PC-3 (cell line): ENCODE measurements at regions not wholly inside any gene's neighbourhood (a gene's known extent, or its start where the extent isn't known, plus 50 kb on each side); places are given as distances from the start of the nearest gene placed in this dataset.
"Not testable (repeated sequence)": the region's sequence is repeated elsewhere in the genome, so short reads cannot be mapped to it uniquely, and the experiment has no call there.

Experiments used
- ATAC-seq: fragments of 200-7000 bp; cut with Tn5 transposase; 2 replicates; pipeline ENCODE4 v1.9.1; 2020; ENCODE audit warnings: mild to moderate bottlenecking, moderate library complexity
- BruUV-seq: library from RNA; stranded (reverse); fragments of 400-500 nt; replicated peaks from 2 replicates; lab custom pipeline; 2021; lab: Mats Ljungman, UMichigan
- CTCF ChIA-PET: fragments of 300-600 bp; sonication (Branson Sonifier 250); formaldehyde crosslinking; loops from one replicate; lab custom pipeline; 2022; ENCODE audit warnings: antibody characterized with exemption; lab: Charles Lee
- POLR2A ChIA-PET: fragments of 300-600 bp; sonication (Branson Sonifier 250); formaldehyde crosslinking; loops from one replicate; lab custom pipeline; 2022; ENCODE audit warnings: antibody characterized with exemption; ENCODE audit not compliant: unreplicated experiment; lab: Charles Lee
- DNase-seq: peaks from one replicate; pipeline ENCODE4 v3.0.0-alpha.2; 2015
- H2AFZ ChIP-seq: fragments of 300-600 bp; sonication (generic); 2 replicates; pipeline ENCODE4 v1.6.0; 2016; ENCODE audit warnings: antibody characterized with exemption, low read length
- H3F3A ChIP-seq: fragments of 300-600 bp; sonication (generic); one replicate; pipeline ENCODE4 v1.6.0; 2017; ENCODE audit warnings: antibody characterized with exemption, low read length, control low read depth, mild to moderate bottlenecking; ENCODE audit not compliant: unreplicated experiment
- H3K27ac ChIP-seq: fragments of 300-600 bp; sonication (generic); 2 replicates; pipeline ENCODE4 v1.5.1; 2016; ENCODE audit warnings: mild to moderate bottlenecking, low read length
- H3K27me3 ChIP-seq: fragments of 300-600 bp; sonication (generic); 2 replicates; pipeline ENCODE4 v1.6.1; 2016; ENCODE audit warnings: low read length, mixed read lengths
- H3K36me3 ChIP-seq: fragments of 300-600 bp; sonication (generic); 2 replicates; pipeline ENCODE4 v1.6.1; 2016; ENCODE audit warnings: low read depth, mixed run types, low read length, mixed read lengths
- H3K4me1 ChIP-seq: fragments of 300-600 bp; sonication (generic); 2 replicates; pipeline ENCODE4 v1.5.1; 2016; ENCODE audit warnings: low read length; ENCODE audit not compliant: insufficient read depth
- H3K4me2 ChIP-seq: fragments of 300-600 bp; sonication (generic); 2 replicates; pipeline ENCODE4 v1.6.0; 2016; ENCODE audit warnings: low read length
- H3K4me3 ChIP-seq: fragments of 300-600 bp; sonication (generic); 2 replicates; pipeline ENCODE4 v1.5.1; 2016; ENCODE audit warnings: mild to moderate bottlenecking, low read length, mixed read lengths
- H3K79me2 ChIP-seq: fragments of 300-600 bp; sonication (generic); 2 replicates; pipeline ENCODE4 v1.6.1; 2017; ENCODE audit warnings: low read length, mixed read lengths
- H3K9ac ChIP-seq: fragments of 300-600 bp; sonication (generic); 2 replicates; pipeline ENCODE4 v1.6.0; 2016; ENCODE audit warnings: mild to moderate bottlenecking, low read length
- H3K9me2 ChIP-seq: fragments of 300-600 bp; sonication (generic); replicated peaks from 2 replicates; pipeline ENCODE4 v1.6.1; 2016; ENCODE audit warnings: mixed run types, low read length, mixed read lengths
- H3K9me3 ChIP-seq: fragments of 300-600 bp; sonication (generic); 2 replicates; pipeline ENCODE4 v1.6.1; 2016; ENCODE audit warnings: low read length, mixed read lengths
- H4K20me1 ChIP-seq: fragments of 300-600 bp; sonication (generic); 2 replicates; pipeline ENCODE4 v1.6.1; 2016; ENCODE audit warnings: low read length, mixed read lengths
- CTCF ChIP-seq: fragments of 300-600 bp; sonication (generic); conservative IDR thresholded peaks from 2 replicates; pipeline ENCODE4 v1.5.1; 2017; ENCODE audit warnings: antibody characterized with exemption, low read depth, mild to moderate bottlenecking, low read length
- EZH2 ChIP-seq: fragments of 300-600 bp; sonication (generic); IDR thresholded peaks from one replicate; pipeline ENCODE4 v1.6.1; 2017; ENCODE audit warnings: antibody characterized with exemption, mild to moderate bottlenecking, low read length; ENCODE audit not compliant: unreplicated experiment
- EZH2phosphoT487 ChIP-seq: fragments of 300-600 bp; sonication (generic); IDR thresholded peaks from 2 replicates; pipeline ENCODE4 v1.6.1; 2018; ENCODE audit warnings: mild to moderate bottlenecking, antibody characterized with exemption, low read length, borderline replicate concordance
- intact Hi-C: fragments of 100-400 bp; cut with micrococcal nuclease; formaldehyde crosslinking; loops from 2 replicates; pipeline ENCODE4 v1.9.0; 2023

DNA sequence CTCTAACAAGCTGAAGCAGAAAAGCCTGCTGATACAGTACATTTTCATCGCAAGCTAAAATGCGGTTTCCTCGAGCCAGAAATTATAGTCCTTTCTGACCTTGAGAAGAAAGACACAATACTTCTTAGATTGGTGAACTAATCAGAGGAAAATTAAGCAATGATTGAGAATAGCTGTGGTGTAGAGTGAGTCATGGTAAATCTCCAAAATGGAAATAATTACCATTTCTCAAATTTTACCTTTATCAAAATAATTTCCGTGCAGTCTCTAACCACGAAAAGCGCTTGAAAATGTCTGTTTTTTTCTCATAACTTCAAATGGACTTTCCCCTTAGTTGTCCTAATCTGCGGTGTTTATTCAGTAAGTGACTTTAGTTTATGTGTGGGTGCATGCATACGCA, 190.2 kb downstream of the CPE start:
- Histone ChIP-seq H3K4me1 (peaks cover 3% of the 10 kb centered on the region; the same call in 1 of the 2 replicates), H4K20me1 (no peaks in the 10 kb centered on the region), H3K79me2 (no peaks in the 10 kb centered on the region), H3K27ac (no peak overlapping the region), H3F3A (no peaks in the 10 kb centered on the region), H3K9ac (no peak overlapping the region), H3K36me3 (no peaks in the 10 kb centered on the region), H3K4me3 (no peak overlapping the region), H3K9me2 (no peaks in the 10 kb centered on the region), H3K27me3 (no peaks in the 10 kb centered on the region), H3K4me2 (no peak overlapping the region), H2AFZ (no peak overlapping the region), H3K9me3 (no peaks in the 10 kb centered on the region)
- no peak for DNase-seq
- TF ChIP-seq EZH2 (no peak), EZH2phosphoT487 (no peak), CTCF (no peak)
- ChIA-PET CTCF (no interaction called here), POLR2A (no interaction called here)
- intact Hi-C loops: no loop called here
- no TSS peak for BruUV-seq
- no peak for ATAC-seq

DNA sequence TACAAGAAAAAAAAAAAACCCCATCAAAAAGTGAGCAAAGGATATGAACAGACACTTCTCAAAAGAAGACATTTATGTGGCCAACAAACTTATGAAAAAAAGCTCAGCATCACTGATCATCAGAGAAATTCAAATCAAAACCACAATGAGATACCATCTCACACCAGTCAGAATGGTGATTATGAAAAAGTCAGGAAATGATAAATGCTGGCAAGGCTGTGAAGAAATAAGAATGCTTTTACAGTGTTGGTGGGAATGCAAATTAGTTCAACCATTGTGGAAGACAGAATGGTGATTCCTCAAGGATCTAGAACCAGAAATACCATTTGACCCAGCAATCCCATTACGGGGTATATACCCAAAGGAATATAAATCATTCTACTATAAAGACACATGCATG, 192.7 kb downstream of the CPE start:
- H3K4me1 ChIP-seq, H3K27me3 ChIP-seq, H3K4me2 ChIP-seq, H4K20me1 ChIP-seq, H3K9ac ChIP-seq, H3K9me3 ChIP-seq, CTCF ChIA-PET, H3K36me3 ChIP-seq, H3K27ac ChIP-seq, H2AFZ ChIP-seq, BruUV-seq, H3K4me3 ChIP-seq, ATAC-seq, H3F3A ChIP-seq, POLR2A ChIA-PET, DNase-seq, intact Hi-C loops, H3K9me2 ChIP-seq, H3K79me2 ChIP-seq: not testable (repeated sequence)

DNA sequence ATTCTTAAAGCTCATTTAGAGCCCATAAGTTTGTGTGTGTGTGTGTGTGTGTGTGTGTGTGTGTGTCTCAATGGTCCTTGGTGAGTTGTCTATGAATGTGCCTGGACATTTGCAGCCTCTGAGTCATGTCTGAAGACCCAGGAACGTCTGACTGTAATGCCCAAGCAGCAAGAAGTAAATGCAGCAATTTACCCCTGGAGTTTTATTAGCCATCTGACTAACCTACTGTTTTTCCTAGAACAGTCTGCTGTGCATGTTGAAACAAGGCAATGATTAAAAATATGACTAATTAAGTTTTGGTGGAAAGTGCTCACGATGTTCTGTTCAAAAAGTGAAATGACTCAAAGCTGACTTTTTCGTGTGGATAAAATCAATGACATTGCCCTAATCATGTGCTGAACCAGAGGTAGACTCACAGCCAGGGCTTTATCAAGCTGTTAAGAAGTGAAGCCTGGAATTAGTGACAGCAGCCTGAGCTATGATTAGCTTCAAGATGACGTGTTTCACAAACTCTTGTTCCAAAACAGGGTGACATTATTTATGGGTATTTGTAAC, 201.6 kb downstream of the CPE start:
- Histone ChIP-seq H3K4me3 (peak overlapping the region; percentile 31; the same call in 1 of the 2 replicates), H3K79me2 (no peaks in the 10 kb centered on the region), H3K9me2 (no peaks in the 10 kb centered on the region), H3K36me3 (no peaks in the 10 kb centered on the region), H3K27me3 (no peaks in the 10 kb centered on the region), H3K9me3 (no peaks in the 10 kb centered on the region), H3K27ac (peak overlapping the region; percentile 70), H2AFZ (peak overlapping the region; percentile 60; the same call in 1 of the 2 replicates), H3K4me2 (peak overlapping the region; percentile 71), H4K20me1 (no peaks in the 10 kb centered on the region), H3K9ac (peak overlapping the region; percentile 16; the same call in 1 of the 2 replicates), H3K4me1 (peaks cover 27% of the 10 kb centered on the region), H3F3A (no peaks in the 10 kb centered on the region)
- DNase-seq: peak; percentile 76
- intact Hi-C loops: no loop called here
- ChIA-PET CTCF (no interaction called here), POLR2A (interaction anchor here (0.7 kb wide), 1 partner anchor 166 kb away, joined by 3 read pairs; no protein-coding TSS in a partner anchor)
- no TSS peak for BruUV-seq
- peak; percentile 83 for ATAC-seq
- TF ChIP-seq CTCF: no peak
